Nucleus accumbens (tissue), 56 donors: ENCODE measurements at regions not wholly inside any gene's neighbourhood (a gene's known extent, or its start where the extent isn't known, plus 50 kb on each side); places are given as distances from the start of the nearest gene placed in this dataset.
A peak's percentile ranks its signal among the peaks of the same experiment; 100 is the strongest.

Experiments used
- DNase-seq, 56 donors: peaks; one replicate each; lab custom pipeline; 2025; lab: John Stamatoyannopoulos, UW

- no peak for DNase-seq
These were observed 101.6 kb upstream of the TOP3B start for GRCh38 chr22:22084089-22084711.

DNA sequence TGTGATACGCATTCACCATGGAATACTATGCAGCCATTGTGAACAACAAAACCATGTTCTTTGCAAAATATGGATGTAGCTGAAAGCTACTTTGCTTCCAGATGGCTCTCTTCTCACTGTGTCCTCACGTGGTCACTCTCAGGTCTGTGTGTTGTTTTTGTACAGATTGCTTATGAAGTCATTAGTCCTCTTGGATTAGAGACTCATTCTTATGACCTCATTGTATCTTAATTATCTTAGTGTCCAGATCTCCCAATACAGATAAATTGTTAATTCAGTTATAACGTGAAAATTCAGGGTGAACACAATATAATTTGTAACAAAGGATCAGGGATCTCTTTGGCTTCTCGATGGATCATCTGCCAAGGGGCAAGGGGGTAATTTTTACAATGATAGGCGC is 100.4 kb upstream of the TOP3B start:
- DNase-seq, result no peak

DNA sequence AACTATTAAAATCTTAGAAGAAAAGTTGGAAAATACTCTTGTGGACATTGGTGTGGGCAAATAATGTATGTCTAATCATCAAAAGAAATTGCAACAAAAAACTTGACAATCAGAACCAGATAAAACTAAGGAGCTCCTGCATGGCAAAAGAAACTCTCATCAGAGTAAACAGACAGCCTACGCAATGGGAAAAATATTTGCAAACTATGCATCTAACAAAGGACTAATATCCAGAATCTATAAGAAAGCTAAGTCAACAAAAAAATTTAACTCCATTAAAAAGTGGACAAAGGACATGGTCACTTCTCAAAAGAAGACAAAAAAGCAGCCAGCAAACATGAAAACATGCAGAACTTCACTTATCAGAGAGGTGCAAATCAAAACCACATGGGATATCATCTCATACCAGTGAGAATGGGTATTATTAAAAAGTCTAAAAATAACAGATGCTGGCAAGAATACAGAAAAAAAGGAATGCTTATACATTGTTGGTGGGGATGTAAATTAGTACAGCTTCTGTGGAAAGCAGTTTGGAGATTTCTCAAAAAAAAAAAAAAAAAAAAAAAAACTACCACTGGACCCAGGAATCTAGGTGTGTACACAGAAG is 99.7 kb upstream of the TOP3B start:
- DNase-seq, result no peak

DNA sequence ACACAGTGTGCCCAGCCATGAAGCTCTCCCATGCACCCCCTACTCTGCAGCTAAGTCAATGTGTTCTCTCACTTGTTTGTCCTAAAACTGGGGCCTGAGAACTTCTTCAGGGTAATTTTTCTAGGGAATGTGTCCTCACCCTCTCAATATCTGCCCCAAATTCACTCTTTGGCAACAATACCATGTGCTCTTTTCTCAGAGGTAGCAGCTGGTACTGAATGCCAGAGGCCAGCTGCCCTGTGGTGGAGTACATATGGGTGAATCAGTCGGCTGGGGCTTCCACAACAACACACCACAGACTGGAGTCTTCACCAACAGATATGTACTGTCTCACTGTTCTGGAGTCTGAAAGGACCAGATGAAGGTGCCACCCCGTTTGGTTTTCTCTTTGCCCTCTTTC is 97.7 kb upstream of the TOP3B start:
- DNase-seq, result no peak

- DNase-seq, result no peak
These were observed 97.0 kb upstream of the TOP3B start for GRCh38 chr22:22079404-22080148.

GRCh38 chr22:22078329-22078728 is 95.7 kb upstream of the TOP3B start:
- no peak for DNase-seq

GRCh38 chr22:22076932-22077703 is 94.5 kb upstream of the TOP3B start:
- peak in 5 of 56 donors; percentile 4 to 21 (median 15) for DNase-seq

GRCh38 chr22:22076361-22076760 is 93.8 kb upstream of the TOP3B start:
- no peak for DNase-seq

- DNase-seq, result peak in 14 of 56 donors; percentile 11 to 60 (median 31)
These were observed 93.0 kb upstream of the TOP3B start for GRCh38 chr22:22075382-22076163.

DNA sequence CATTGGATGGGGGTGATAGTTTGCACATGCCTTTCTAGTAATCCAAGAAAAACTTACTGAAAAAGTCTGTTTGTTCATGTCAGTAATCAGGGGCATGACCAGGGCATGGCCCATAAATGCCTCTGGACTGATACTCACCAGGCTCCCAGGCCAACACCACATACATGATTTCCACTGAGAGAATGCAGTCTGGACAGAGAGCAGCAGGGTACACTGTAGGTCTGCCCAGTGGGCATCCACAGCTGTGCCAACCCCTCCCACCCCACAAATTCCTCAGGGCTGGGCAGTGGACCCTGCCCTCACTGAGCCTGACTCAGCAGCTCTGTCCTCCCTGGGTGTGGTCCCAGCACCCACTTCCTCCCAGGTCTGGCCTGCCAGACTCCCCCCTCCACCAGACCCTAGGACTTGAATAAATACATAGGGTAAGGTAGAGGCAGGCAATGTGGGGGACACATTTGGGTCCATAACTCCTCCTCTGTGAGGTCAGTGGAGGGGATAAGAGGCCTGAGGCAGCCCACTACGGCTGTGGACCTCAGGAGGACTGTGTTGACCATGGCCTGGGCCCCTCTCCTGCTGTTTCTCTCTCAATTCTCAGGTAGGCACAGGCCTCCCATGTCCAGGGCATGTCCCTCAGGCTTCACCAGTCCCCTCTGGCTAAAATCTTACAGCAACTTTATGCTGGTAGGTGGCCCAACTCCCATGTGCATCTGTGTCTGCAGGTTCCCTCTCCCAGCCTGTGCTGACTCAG is 92.2 kb upstream of the TOP3B start:
- peak in 2 of 56 donors; percentile 5 to 41 for DNase-seq

DNA sequence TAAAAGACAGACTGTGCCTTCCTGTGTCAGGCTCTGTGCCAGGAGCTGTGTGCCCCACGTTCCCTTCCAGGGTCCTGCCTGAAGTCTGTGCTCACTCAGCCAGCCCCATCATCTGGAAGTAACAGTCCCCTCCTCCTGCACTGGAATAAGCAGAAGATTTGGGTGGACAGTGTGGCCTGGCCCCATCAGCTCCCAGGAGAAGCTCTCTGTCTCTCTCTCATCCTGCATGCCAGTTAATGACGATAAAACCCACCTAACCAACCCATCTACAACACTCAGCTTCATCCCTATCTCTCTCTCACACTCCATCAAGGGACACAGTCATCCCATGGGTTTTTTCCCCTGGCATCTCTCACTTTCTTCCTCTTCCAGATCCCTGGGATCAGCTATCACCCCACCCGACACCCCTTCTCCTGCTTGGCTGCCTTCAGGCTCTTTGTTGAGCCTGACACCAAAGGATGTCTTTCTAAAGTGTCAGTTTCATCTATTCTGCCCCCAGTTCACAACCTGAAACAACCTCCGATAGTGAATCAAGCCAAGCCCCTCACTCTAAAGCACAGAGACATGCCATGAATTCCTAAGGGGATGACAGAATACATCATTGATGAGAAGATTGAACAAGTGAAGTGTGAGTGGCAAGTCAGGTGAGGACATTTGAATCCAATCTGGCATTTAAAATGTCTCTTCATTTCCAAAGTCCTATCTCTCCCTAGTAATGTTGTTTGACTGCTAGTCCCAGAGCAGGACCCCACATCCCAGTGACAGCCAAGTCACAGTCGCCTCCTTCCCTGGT is 91.4 kb upstream of the TOP3B start:
- no peak for DNase-seq

DNA sequence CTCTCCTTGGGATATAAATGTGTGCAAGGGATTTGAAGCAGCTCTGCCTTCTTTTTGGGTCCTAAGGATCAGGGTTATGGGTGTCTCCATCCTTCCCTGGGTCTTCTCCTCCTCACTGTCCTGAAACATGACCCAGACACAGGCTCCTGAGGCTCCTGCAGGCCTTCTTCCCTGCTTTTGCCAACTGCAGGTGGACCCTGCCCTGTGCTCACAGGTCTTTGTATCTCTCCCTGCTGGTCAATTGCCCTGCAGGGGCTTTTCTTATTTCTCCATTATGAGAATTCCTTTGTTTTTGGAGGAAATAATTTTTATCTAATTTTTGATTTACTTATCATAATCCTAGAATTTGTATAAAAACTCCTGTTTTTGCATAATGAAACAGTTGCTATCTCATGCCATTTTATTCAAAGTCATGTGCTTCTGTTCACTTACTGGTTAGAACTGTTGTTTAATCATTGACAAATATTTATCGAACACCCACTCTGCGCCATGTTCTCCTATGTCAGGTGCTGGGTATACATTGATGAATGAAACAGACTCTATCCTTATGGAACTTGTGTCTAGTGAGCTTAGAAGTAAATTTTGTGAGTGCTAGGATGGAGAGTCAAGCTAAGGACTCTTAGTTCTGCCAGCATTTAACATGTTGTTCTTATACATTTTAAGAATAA is 89.7 kb upstream of the TOP3B start:
- no peak for DNase-seq

DNA sequence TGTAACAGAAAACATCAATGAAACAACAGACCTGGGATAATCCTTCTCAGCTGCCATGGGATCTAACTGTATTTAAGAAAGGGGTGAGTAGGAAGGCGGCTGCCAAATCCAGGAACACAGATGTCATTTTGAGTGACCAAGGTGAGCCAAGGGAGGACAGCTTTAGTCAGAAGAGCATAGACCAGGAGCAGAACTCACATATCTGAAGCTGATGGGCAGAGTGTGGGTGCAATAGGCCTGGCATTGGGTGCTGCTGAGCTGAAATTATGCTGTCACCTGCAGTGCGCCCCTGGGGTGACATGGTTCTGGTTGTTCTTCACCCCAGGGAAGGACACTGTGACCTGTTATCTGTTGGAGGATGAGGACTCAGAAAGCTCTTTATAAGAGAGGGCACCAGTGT is 88.9 kb upstream of the TOP3B start:
- DNase-seq, result no peak

- DNase-seq, result no peak
These were observed 87.8 kb upstream of the TOP3B start for GRCh38 chr22:22070371-22070824.

DNA sequence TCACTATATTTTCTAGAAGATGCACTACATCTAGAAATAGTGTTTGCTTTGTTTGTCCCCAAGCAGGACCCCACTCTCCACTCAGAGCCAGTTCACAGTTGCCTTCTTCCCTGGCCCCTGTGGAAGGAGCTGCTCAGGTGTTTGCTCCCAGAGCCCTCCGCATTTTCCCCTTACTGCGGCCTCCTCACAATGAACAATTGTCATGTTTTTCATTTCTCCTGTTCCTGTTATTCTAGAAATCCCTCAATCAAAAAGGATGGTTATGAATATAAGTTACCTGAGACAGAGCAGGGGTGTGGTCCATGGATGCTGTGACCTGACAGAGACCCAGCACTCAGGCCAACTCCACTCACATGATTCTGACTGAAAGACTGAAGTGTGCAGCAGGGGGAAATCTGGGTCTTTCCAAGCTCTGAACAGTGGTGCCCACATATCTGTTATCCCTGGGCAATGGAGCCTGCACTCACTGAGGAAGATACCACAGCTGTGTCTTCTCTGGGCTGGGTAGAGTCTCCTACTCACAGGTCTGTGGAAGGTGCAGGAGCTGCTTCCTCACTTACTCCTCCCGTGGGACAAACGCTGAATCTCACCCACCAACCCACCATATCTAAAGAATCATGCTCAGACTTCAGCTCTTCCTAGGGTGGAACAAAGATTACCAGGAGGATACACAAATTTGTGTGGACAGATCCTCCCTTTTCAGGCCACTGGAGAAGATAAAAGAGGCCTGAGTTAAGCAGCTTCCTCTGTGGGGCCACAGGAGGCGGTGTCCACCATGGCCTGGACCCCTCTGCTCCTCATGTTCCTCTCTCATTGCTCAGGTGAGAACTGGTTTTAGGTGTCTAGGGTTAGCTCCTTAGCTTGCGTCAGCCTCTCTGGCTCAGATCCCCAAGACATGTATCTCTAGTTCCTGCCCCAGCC is 87.1 kb upstream of the TOP3B start:
- no peak for DNase-seq

GRCh38 chr22:22068657-22069056 is 86.1 kb upstream of the TOP3B start:
- DNase-seq, result no peak

GRCh38 chr22:22068025-22068424 is 85.4 kb upstream of the TOP3B start:
- DNase-seq, result no peak
